Effector memory CD4-positive, alpha-beta T cell (primary cell): ENCODE measurements at regions not wholly inside any gene's neighbourhood (a gene's known extent, or its start where the extent isn't known, plus 50 kb on each side); places are given as distances from the start of the nearest gene placed in this dataset.
"Not testable (repeated sequence)": the region's sequence is repeated elsewhere in the genome, so short reads cannot be mapped to it uniquely, and the experiment has no call there.

Experiments used
- DNase-seq, 3 donors: peaks; one replicate each; pipeline ENCODE4 v3.0.0-alpha.2; 2020
- H3K27ac ChIP-seq: 2 replicates; pipeline ENCODE4 v1.7.0; 2013; ENCODE audit warnings: mild to moderate bottlenecking, low read length, moderate library complexity; ENCODE audit not compliant: insufficient read depth, poor library complexity, severe bottlenecking
- H3K27me3 ChIP-seq: replicated peaks from 2 replicates; pipeline ENCODE4 v1.7.0; 2013; ENCODE audit warnings: mild to moderate bottlenecking, low read length; ENCODE audit not compliant: insufficient read depth, control insufficient read depth, poor library complexity, severe bottlenecking
- H3K36me3 ChIP-seq: 2 replicates; pipeline ENCODE4 v1.7.0; 2013; ENCODE audit warnings: mild to moderate bottlenecking, low read length, moderate library complexity; ENCODE audit not compliant: control insufficient read depth, insufficient read depth
- H3K4me1 ChIP-seq: 2 replicates; pipeline ENCODE4 v1.7.0; 2013; ENCODE audit warnings: low read length, mild to moderate bottlenecking; ENCODE audit not compliant: control insufficient read depth, insufficient read depth, poor library complexity, severe bottlenecking
- H3K4me3 ChIP-seq: 2 replicates; pipeline ENCODE4 v1.7.0; 2013; ENCODE audit warnings: low read length, low read depth, mild to moderate bottlenecking; ENCODE audit not compliant: insufficient read depth, poor library complexity, severe bottlenecking
- H3K9me3 ChIP-seq: 2 replicates; pipeline ENCODE4 v1.7.0; 2013; ENCODE audit warnings: mild to moderate bottlenecking, low read length, moderate library complexity; ENCODE audit not compliant: control insufficient read depth

DNA sequence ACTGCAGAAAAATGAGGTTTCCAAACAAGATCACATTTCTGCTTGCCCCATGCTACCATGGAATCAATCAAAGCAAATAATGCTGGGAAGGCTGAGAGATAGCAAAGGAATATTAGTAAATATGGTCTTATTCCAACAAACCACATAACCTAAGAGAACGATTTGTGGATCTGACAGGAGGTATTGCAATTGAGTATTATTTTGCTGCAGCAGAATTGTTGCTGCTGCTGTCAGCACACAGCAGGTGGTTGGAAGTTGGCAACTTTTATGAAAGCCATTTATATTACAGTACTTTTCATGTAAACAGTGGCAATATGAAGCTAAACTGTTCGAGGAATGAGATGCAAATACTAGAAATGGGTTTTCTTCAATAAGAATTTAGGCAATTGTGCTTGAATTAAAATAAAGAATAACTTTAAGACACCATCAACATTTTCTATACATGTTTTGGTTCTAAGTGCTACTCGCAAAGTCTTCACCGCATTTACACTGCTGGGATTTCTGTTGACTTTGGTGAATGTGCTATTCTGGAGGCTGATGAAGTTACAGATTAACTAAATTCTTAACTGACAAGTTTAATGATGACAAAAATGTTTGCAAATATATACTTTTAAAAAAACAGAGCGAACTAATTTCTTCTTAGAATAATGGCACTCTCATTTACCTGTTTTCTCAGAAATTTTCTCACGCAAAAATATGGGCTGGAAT lies 1285.7 kb downstream of the CNTNAP5 start:
- Histone ChIP-seq H3K9me3 (no peaks in the 10 kb centered on the region), H3K27ac (no peak overlapping the region), H3K27me3 (no peaks in the 10 kb centered on the region), H3K36me3 (no peaks in the 10 kb centered on the region), H3K4me3 (no peak overlapping the region), H3K4me1 (no peaks in the 10 kb centered on the region)
- no peak for DNase-seq

DNA sequence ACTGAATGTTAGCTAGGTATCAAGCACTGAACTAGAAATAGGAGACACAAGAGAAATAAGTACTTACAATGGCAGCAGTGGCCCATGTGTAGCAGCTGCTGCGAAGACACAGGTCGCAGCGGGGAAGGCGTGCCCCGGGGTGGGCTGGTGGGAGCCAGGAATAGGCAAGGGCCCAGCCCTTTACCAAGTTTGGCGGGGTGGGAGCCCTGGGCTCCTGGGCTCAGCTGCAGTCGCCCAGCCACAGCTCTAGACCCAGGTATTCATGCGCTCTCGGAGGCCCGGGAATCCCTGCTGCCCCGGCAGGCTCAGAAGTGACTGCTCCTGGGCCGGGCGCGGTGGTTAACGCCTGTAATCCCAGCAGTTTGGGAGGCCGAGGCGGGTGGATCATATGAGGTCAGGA lies 1287.3 kb downstream of the CNTNAP5 start:
- H3K27me3 ChIP-seq = no peaks in the 10 kb centered on the region
- H3K27ac ChIP-seq = no peak overlapping the region
- H3K9me3 ChIP-seq = no peaks in the 10 kb centered on the region
- no peaks in the 10 kb centered on the region for H3K4me1 ChIP-seq
- no peak for DNase-seq
- H3K36me3 ChIP-seq = no peaks in the 10 kb centered on the region
- H3K4me3 ChIP-seq = no peak overlapping the region

DNA sequence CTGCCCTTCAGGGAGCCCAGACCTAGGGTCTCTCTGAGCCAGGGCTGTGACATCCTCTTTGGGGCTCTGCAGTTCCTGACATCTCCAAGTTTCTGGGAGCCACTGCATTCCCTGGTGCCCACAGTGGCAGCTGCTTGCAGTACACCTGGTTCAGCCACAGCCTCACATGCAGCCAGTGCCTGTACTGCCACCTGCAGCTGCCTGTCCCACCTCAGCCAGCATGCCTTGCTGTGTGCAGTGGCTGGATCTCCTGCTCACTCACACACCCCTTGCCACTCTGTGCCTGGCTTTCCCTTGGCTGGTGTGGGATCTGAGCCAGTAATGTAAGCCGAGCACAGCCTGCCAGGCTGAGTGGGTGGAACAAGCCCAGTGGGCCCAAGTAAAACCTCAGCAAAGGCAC lies 1288.7 kb downstream of the CNTNAP5 start:
- Histone ChIP-seq H3K36me3 (no peaks in the 10 kb centered on the region), H3K4me1 (no peaks in the 10 kb centered on the region), H3K9me3 (no peaks in the 10 kb centered on the region), H3K27ac (no peak overlapping the region), H3K27me3 (no peaks in the 10 kb centered on the region), H3K4me3 (no peak overlapping the region)
- DNase-seq = no peak

DNA sequence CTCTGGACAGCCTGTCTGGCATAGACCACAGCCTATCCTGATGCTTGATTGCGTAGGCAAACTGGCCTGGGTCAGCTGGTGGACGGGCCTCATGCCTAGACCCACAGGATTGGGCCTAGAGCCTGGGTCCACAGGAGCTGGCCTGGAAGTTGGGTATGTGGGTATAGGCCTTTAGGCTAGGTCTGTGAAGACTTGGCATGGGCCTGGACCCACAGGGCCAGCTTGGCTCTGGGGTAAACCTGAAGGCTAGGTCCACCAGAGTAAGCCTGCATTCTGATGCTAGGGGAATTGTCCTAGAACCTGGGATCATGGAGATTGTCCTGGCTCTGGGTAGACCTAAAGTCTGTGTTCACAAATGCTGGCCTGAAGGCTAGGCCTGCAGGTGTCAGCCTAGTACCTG lies 1293.7 kb downstream of the CNTNAP5 start:
- no peaks in the 10 kb centered on the region for H3K36me3 ChIP-seq
- no peak overlapping the region for H3K4me3 ChIP-seq
- H3K9me3 ChIP-seq = no peaks in the 10 kb centered on the region
- no peaks in the 10 kb centered on the region for H3K4me1 ChIP-seq
- no peak overlapping the region for H3K27ac ChIP-seq
- no peaks in the 10 kb centered on the region for H3K27me3 ChIP-seq
- DNase-seq = no peak

DNA sequence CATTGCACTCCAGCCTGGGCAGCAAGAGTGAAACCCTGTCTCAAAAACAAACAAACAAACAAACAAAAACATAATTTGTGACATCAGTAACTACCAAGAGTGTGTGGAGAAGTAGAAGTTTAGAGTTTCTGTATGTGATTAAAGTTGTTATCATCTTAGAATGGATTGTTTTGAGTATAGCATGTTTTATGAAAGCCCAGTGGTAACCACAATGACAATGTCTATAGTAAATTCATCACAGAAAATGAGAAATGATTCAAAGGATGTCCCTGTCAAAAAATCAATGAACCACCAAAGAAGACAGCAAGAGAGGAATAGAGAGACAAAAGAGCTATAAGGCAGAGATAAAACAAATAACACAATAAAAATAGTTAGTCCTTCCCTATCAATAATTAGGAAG lies 1299.2 kb downstream of the CNTNAP5 start:
- no peak for DNase-seq
- Histone ChIP-seq H3K9me3 (no peaks in the 10 kb centered on the region), H3K27me3 (no peaks in the 10 kb centered on the region), H3K27ac (no peak overlapping the region), H3K36me3 (no peaks in the 10 kb centered on the region), H3K4me3 (no peak overlapping the region), H3K4me1 (no peaks in the 10 kb centered on the region)

DNA sequence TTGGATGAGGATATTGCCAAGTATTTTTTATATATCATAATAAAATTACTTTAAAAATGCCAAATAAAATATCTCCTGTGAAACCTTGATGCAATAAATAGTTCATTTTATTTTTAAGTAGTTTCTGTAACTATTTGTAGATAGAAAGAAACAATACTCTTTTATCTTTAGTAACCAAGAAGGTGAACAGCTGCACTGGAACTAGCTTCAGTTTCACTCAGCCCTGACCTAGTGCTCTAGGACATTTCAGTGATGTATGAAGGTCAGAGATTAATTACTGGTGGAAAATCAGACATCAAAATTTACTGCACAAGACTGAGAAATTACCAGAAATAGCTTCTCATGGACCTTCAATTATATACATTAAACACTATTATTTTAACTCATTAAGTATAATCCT lies 1305.0 kb downstream of the CNTNAP5 start:
- Histone ChIP-seq H3K9me3 (no peaks in the 10 kb centered on the region), H3K4me3 (no peak overlapping the region), H3K27me3 (no peaks in the 10 kb centered on the region), H3K36me3 (no peaks in the 10 kb centered on the region), H3K27ac (no peak overlapping the region), H3K4me1 (no peaks in the 10 kb centered on the region)
- DNase-seq = no peak

DNA sequence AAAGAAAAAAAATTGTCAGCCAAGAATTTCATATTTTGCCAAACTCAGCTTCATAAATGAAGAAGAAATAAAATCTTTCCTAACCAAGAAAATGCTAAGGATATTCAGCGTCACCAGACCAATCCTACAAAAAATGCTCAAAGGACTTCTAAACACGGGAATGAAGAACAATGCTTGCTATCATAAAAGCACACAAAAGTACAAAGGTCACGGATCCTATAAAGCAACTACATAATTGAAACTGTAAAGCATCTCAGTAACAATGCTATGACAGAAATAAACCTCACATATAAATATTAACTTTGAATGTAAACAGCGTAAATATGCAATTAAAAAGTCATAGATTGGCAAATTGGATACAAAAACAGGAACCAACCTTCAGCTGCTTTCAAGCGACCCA lies 1314.6 kb upstream of the GYPC start:
- no peaks in the 10 kb centered on the region for H3K27me3 ChIP-seq
- H3K36me3 ChIP-seq = no peaks in the 10 kb centered on the region
- H3K9me3 ChIP-seq = no peaks in the 10 kb centered on the region
- no peak for DNase-seq
- no peaks in the 10 kb centered on the region for H3K4me1 ChIP-seq
- no peak overlapping the region for H3K27ac ChIP-seq
- no peak overlapping the region for H3K4me3 ChIP-seq

DNA sequence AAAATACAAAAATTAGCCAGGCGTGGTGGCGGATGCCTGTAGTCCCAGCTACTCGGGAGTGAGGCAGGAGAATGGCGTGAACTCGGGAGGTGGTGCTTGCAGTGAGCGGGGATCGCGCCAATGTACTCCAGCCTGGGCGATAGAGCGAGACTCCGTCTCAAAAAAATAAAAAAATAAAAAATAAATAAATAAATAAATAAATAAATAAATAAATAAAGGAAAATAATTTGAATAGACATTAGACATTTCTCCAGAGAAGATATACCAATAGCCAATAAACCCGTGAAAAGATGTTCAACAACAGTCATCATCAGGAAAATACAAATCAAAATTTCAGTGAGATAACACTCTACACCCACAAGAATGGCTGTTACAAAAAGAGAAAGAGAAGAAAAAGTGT lies 1302.4 kb upstream of the GYPC start:
- H3K4me3 ChIP-seq, H3K36me3 ChIP-seq, H3K27me3 ChIP-seq, H3K27ac ChIP-seq, H3K9me3 ChIP-seq, DNase-seq, H3K4me1 ChIP-seq: not testable (repeated sequence)

DNA sequence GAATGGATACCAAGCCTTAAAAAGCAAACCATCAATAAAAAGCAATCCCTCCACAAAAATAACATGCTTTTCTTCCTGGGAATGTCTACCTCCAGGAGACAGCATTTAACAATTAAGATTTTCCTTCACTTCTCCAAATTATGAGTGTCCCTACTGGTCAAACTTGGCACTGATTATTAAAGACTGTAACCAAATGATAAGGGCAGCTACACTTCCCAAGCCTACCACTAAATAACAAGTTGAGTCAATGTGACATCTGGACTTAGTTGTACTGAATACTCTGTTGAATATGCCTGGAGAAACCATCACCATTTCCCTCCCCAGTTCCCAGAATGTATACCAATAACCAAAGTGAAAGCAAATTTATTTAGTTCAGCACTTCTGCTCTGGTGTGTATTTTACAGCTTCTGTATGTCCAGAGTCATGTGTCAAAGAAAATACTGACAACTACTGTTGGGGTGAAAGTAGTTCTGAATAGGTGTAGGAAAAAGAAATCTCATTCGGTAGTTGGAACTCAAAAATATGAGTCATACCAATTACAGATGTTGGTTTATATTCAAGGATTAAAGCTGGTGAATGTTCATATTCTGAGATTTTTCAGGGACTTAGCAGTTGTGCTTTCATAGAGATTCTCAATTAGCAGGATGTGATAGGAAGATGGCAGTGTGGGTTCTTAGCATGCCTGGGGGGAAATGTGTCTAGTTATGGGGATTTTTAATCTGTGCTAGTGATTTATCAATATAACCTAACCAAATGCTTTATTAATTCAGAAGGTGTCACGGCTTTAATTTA lies 1291.6 kb upstream of the GYPC start:
- DNase-seq = no peak
- no peaks in the 10 kb centered on the region for H3K9me3 ChIP-seq
- no peak overlapping the region for H3K4me3 ChIP-seq
- H3K4me1 ChIP-seq = no peaks in the 10 kb centered on the region
- no peak overlapping the region for H3K27ac ChIP-seq
- no peaks in the 10 kb centered on the region for H3K36me3 ChIP-seq
- no peaks in the 10 kb centered on the region for H3K27me3 ChIP-seq

DNA sequence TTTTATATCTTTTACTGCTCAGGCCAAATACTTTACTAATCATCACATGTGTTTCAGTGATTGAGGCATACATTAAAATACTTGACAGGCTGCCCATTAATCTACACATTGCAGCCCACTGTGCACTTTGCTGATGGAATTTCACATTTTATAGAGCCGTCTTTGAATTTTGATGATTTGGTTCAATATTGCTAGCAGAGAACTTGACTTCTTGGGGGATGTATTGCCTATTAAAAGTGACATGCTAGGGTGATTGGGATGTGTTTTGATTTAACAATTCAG lies 1291.0 kb upstream of the GYPC start:
- Histone ChIP-seq H3K27ac (no peak overlapping the region), H3K27me3 (no peaks in the 10 kb centered on the region), H3K4me3 (no peak overlapping the region), H3K4me1 (no peaks in the 10 kb centered on the region), H3K9me3 (no peaks in the 10 kb centered on the region), H3K36me3 (no peaks in the 10 kb centered on the region)
- no peak for DNase-seq
